ENCODE measurements at regions not wholly inside any gene's neighbourhood (a gene's known extent, or its start where the extent isn't known, plus 50 kb on each side); places are given as distances from the start of the nearest gene placed in this dataset.

DNA sequence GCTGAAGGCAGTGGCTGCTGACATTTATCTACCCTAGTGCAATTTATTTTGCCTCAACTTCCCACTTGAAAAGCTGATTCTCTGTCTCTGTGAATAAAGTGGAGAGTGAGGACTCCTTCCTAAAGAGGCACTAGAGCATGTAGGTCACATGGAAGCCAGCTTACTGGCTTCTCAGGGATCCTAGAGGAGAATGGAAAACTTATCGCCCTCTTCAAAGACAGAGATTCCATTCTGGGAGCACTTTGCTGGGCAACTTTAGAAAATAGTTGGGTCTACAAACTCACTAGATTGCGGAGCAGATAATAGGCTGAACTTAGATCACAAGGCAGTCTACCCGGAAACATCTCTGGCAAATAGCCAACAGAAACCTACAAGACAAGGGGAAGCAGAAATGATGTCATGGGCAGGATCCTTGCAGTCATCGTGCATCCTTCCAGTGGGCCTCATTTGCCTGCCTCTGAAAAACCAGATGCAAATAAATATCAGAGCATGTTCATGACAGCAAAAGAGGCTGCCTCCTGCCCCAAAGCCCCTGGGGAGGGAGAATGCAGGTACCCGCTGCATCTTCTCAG is 104.8 kb upstream of the BARHL2 start (continued):
- TF ChIP-seq, protein P1, sequence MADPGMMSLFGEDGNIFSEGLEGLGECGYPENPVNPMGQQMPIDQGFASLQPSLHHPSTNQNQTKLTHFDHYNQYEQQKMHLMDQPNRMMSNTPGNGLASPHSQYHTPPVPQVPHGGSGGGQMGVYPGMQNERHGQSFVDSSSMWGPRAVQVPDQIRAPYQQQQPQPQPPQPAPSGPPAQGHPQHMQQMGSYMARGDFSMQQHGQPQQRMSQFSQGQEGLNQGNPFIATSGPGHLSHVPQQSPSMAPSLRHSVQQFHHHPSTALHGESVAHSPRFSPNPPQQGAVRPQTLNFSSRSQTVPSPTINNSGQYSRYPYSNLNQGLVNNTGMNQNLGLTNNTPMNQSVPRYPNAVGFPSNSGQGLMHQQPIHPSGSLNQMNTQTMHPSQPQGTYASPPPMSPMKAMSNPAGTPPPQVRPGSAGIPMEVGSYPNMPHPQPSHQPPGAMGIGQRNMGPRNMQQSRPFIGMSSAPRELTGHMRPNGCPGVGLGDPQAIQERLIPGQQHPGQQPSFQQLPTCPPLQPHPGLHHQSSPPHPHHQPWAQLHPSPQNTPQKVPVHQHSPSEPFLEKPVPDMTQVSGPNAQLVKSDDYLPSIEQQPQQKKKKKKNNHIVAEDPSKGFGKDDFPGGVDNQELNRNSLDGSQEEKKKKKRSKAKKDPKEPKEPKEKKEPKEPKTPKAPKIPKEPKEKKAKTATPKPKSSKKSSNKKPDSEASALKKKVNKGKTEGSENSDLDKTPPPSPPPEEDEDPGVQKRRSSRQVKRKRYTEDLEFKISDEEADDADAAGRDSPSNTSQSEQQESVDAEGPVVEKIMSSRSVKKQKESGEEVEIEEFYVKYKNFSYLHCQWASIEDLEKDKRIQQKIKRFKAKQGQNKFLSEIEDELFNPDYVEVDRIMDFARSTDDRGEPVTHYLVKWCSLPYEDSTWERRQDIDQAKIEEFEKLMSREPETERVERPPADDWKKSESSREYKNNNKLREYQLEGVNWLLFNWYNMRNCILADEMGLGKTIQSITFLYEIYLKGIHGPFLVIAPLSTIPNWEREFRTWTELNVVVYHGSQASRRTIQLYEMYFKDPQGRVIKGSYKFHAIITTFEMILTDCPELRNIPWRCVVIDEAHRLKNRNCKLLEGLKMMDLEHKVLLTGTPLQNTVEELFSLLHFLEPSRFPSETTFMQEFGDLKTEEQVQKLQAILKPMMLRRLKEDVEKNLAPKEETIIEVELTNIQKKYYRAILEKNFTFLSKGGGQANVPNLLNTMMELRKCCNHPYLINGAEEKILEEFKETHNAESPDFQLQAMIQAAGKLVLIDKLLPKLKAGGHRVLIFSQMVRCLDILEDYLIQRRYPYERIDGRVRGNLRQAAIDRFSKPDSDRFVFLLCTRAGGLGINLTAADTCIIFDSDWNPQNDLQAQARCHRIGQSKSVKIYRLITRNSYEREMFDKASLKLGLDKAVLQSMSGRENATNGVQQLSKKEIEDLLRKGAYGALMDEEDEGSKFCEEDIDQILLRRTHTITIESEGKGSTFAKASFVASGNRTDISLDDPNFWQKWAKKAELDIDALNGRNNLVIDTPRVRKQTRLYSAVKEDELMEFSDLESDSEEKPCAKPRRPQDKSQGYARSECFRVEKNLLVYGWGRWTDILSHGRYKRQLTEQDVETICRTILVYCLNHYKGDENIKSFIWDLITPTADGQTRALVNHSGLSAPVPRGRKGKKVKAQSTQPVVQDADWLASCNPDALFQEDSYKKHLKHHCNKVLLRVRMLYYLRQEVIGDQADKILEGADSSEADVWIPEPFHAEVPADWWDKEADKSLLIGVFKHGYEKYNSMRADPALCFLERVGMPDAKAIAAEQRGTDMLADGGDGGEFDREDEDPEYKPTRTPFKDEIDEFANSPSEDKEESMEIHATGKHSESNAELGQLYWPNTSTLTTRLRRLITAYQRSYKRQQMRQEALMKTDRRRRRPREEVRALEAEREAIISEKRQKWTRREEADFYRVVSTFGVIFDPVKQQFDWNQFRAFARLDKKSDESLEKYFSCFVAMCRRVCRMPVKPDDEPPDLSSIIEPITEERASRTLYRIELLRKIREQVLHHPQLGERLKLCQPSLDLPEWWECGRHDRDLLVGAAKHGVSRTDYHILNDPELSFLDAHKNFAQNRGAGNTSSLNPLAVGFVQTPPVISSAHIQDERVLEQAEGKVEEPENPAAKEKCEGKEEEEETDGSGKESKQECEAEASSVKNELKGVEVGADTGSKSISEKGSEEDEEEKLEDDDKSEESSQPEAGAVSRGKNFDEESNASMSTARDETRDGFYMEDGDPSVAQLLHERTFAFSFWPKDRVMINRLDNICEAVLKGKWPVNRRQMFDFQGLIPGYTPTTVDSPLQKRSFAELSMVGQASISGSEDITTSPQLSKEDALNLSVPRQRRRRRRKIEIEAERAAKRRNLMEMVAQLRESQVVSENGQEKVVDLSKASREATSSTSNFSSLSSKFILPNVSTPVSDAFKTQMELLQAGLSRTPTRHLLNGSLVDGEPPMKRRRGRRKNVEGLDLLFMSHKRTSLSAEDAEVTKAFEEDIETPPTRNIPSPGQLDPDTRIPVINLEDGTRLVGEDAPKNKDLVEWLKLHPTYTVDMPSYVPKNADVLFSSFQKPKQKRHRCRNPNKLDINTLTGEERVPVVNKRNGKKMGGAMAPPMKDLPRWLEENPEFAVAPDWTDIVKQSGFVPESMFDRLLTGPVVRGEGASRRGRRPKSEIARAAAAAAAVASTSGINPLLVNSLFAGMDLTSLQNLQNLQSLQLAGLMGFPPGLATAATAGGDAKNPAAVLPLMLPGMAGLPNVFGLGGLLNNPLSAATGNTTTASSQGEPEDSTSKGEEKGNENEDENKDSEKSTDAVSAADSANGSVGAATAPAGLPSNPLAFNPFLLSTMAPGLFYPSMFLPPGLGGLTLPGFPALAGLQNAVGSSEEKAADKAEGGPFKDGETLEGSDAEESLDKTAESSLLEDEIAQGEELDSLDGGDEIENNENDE (IDR thresholded peaks at IDR 0.05; ENCODE audit: insufficient replicate concordance, low read length), result no peak

Measured in H1 (cell line).